HepG2 (cell line): ENCODE measurements at regions not wholly inside any gene's neighbourhood (a gene's known extent, or its start where the extent isn't known, plus 50 kb on each side); places are given as distances from the start of the nearest gene placed in this dataset.
A peak's percentile ranks its signal among the peaks of the same experiment; 100 is the strongest.

Experiments
- ATAC-seq: fragments of 200-7000 bp; cut with Tn5 transposase; 3 replicates; pipeline ENCODE4 v1.9.1; 2020; ENCODE audit warnings: mild to moderate bottlenecking, moderate library complexity
- BruUV-seq: library from RNA; stranded (reverse); fragments of 400-500 nt; replicated peaks from 2 replicates; lab custom pipeline; 2021; lab: Mats Ljungman, UMichigan
- CTCF ChIA-PET: fragments of 300-600 bp; formaldehyde crosslinking; extraction: SDS; loops from one replicate; lab custom pipeline; 2021; ENCODE audit warnings: low total read pairs, inconsistent platforms, low intra/inter-chr PET ratio; lab: Yijun Ruan, JAX
- POLR2A ChIA-PET: fragments of 350-600 bp; sonication (Branson Sonifier 250); formaldehyde crosslinking; loops from one replicate; lab custom pipeline; 2020; ENCODE audit warnings: antibody characterized with exemption, inconsistent platforms; lab: Yijun Ruan, JAX
- DNase-seq: peaks from one replicate; pipeline ENCODE4 v3.0.0-alpha.2; 2015; ENCODE audit warnings: low spot score
- FAIRE-seq: peaks from 3 replicates; lab custom pipeline; 2011; peaks lifted over from hg19 to GRCh38; lab: Jason Lieb, UNC
- H2AFZ ChIP-seq: one replicate; pipeline ENCODE4 v1.6.1; 2011; ENCODE audit warnings: low read length, inconsistent platforms
- H3K27ac ChIP-seq: fragments of 300-600 bp; 3 replicates; pipeline ENCODE4 v1.8.0; 2011; ENCODE audit warnings: mixed run types, mild to moderate bottlenecking, mixed read lengths, low read length, inconsistent platforms; ENCODE audit not compliant: insufficient read depth; ENCODE audit errors: extremely low read length
- H3K27me3 ChIP-seq, 2 experiments: fragments of 200-600 bp in 1 of 2; 2 replicates in 1 of 2; 3 replicates in 1 of 2; pipeline versions ENCODE4 v1.6.0 to v1.8.0; 2011; ENCODE audit warnings: low read length in 2 of 2, mild to moderate bottlenecking in 2 of 2, moderate library complexity in 2 of 2, inconsistent platforms in 1 of 2; ENCODE audit not compliant: insufficient read depth in 2 of 2, control insufficient read depth in 1 of 2
- H3K36me3 ChIP-seq, 2 experiments: fragments of 200-600 bp in 1 of 2; replicated peaks in 1 of 2; 2 replicates in 1 of 2; 3 replicates in 1 of 2; pipeline versions ENCODE4 v1.5.1 to v1.8.0; 2011; ENCODE audit warnings: low read length in 2 of 2, inconsistent platforms in 1 of 2; ENCODE audit not compliant: insufficient read depth in 2 of 2, control insufficient read depth in 1 of 2
- H3K4me1 ChIP-seq: 2 replicates; pipeline ENCODE4 v1.5.1; 2012; ENCODE audit warnings: low read length, inconsistent platforms; ENCODE audit not compliant: insufficient read depth
- H3K4me2 ChIP-seq: 2 replicates; pipeline ENCODE4 v1.6.0; 2011; ENCODE audit warnings: low read depth, low read length, inconsistent platforms
- H3K4me3 ChIP-seq, 3 experiments: fragments of 200-600 bp in 1 of 3; sonication (generic), shearing (Covaris generic) in 1 of 3; replicated peaks in 1 of 3; 2 replicates each; pipeline ENCODE4 v1.5.1; 2011 to 2016; ENCODE audit warnings: low read length in 3 of 3, inconsistent platforms in 2 of 3, low read depth in 2 of 3, mild to moderate bottlenecking in 2 of 3, control low read depth in 1 of 3, mixed read lengths in 1 of 3; ENCODE audit not compliant: insufficient read depth in 1 of 3
- H3K79me2 ChIP-seq: one replicate; pipeline ENCODE4 v1.6.1; 2011; ENCODE audit warnings: low read length, inconsistent platforms; ENCODE audit not compliant: insufficient read depth
- H3K9ac ChIP-seq: 2 replicates; pipeline ENCODE4 v1.6.0; 2011; ENCODE audit warnings: mild to moderate bottlenecking, low read depth, low read length, inconsistent platforms; ENCODE audit not compliant: insufficient read depth
- H3K9me3 ChIP-seq: 2 replicates; pipeline ENCODE4 v1.5.1; 2012; ENCODE audit warnings: mild to moderate bottlenecking, low read length
- H4K20me1 ChIP-seq: 2 replicates; pipeline ENCODE4 v1.6.0; 2011; ENCODE audit warnings: inconsistent platforms, mild to moderate bottlenecking, low read length, moderate library complexity; ENCODE audit not compliant: insufficient read depth
- NFAT5 ChIP-seq: sonication (generic); formaldehyde crosslinking; IDR thresholded peaks from 2 replicates; pipeline ENCODE4 v1.4.0; 2020; ENCODE audit warnings: missing genetic modification reagents
- POLR2AphosphoS5 ChIP-seq: IDR thresholded peaks from 2 replicates; pipeline ENCODE4 v1.6.1; 2012; ENCODE audit warnings: low read depth, low read length
- STAG1 ChIP-seq: sonication (generic); formaldehyde crosslinking; IDR thresholded peaks from 2 replicates; pipeline ENCODE4 v1.4.0; 2020; ENCODE audit warnings: missing genetic modification reagents
- TBX3 ChIP-seq: fragments of 450-650 bp; IDR thresholded peaks from 2 replicates; pipeline ENCODE4 v1.6.1; 2017; ENCODE audit warnings: antibody characterized with exemption, mild to moderate bottlenecking, inconsistent platforms, borderline replicate concordance
- ZNF274 ChIP-seq: sonication (generic); formaldehyde crosslinking; IDR thresholded peaks from 2 replicates; pipeline ENCODE4 v1.5.1; 2020; ENCODE audit warnings: mild to moderate bottlenecking, missing genetic modification reagents
- ZNF567 ChIP-seq: sonication (generic); formaldehyde crosslinking; IDR thresholded peaks from 2 replicates; pipeline ENCODE4 v1.8.1; 2023; ENCODE audit warnings: mild to moderate bottlenecking, missing genetic modification reagents, borderline replicate concordance
- ZSCAN9 ChIP-seq: IDR thresholded peaks from 2 replicates; pipeline ENCODE4 v1.6.1; 2016; ENCODE audit warnings: borderline replicate concordance
- WGBS: methylation state at CpG from one replicate; pipeline ENCODE4 v1.1.6; 2017; ENCODE audit warnings: low lambda C conversion rate; 5-methylcytosine and 5-hydroxymethylcytosine counted together
- in situ Hi-C: cut with HindIII; loops from 2 replicates; pipeline ENCODE4 v1.10.0; 2017; ENCODE audit warnings: low pct_unique_long_range_greater_than_20kb; ENCODE audit not compliant: extremely low pct_ligation_motif_present
- intact Hi-C: fragments of 100-400 bp; cut with micrococcal nuclease; formaldehyde crosslinking; loops from one replicate; pipeline ENCODE4 v1.10.0; 2022; ENCODE audit not compliant: unreplicated experiment

GRCh38 chr4:98749206-98749605 lies 90.8 kb upstream of the TSPAN5 start:
- BruUV-seq: no TSS peak
- intact Hi-C loops: loop anchor here (10.0 kb wide), 1 partner anchor 86 kb away; no protein-coding TSS in a partner anchor
- in situ Hi-C loops: no loop called here

GRCh38 chr4:98748609-98749008 lies 90.2 kb upstream of the TSPAN5 start:
- no peak for FAIRE-seq

More at GRCh38 chr4:98749206-98749605, 90.8 kb upstream of the TSPAN5 start:
- FAIRE-seq: no peak
- DNase-seq: no peak
- Histone ChIP-seq H2AFZ (no peak overlapping the region), H3K27me3 (no peaks in the 10 kb centered on the region), H3K9me3 (no peaks in the 10 kb centered on the region), H3K4me1 (no peaks in the 10 kb centered on the region), H3K27ac (no peak overlapping the region), H4K20me1 (no peaks in the 10 kb centered on the region), H3K4me2 (no peak overlapping the region), H3K79me2 (no peaks in the 10 kb centered on the region), H3K36me3 (no peaks in the 10 kb centered on the region), H3K9ac (no peak overlapping the region), H3K4me3 (no peak overlapping the region)
- ChIA-PET CTCF (no interaction called here), POLR2A (no interaction called here)
- no peak for TF ChIP-seq ZNF274 (CRISPR knock-in tag)
- TF ChIP-seq ZSCAN9 (CRISPR knock-in tag): no peak
- no peak for TF ChIP-seq TBX3
- no peak for TF ChIP-seq ZNF567 (CRISPR knock-in tag)
- no peak for TF ChIP-seq POLR2AphosphoS5
- no peak for ATAC-seq

More at GRCh38 chr4:98748609-98749008, 90.2 kb upstream of the TSPAN5 start:
- Histone ChIP-seq H3K9ac (no peak overlapping the region), H3K27ac (no peak overlapping the region), H3K4me3 (no peak overlapping the region), H3K9me3 (no peaks in the 10 kb centered on the region), H2AFZ (no peak overlapping the region), H3K4me1 (no peaks in the 10 kb centered on the region), H3K4me2 (no peak overlapping the region), H3K79me2 (no peaks in the 10 kb centered on the region), H3K27me3 (no peaks in the 10 kb centered on the region), H3K36me3 (no peaks in the 10 kb centered on the region), H4K20me1 (no peaks in the 10 kb centered on the region)
- ChIA-PET POLR2A (no interaction called here), CTCF (no interaction called here)
- intact Hi-C loops: loop anchor here (10.0 kb wide), 1 partner anchor 86 kb away; no protein-coding TSS in a partner anchor
- BruUV-seq: no TSS peak
- TF ChIP-seq STAG1 (CRISPR knock-in tag): peak; percentile 18
- TF ChIP-seq NFAT5 (CRISPR knock-in tag): no peak
- peak; percentile 67 for ATAC-seq
- no peak for DNase-seq
- WGBS: 34% methylated on average over 2 of the region's 2 CpGs
- in situ Hi-C loops: no loop called here
